ENCODE measurements at regions not wholly inside any gene's neighbourhood (a gene's known extent, or its start where the extent isn't known, plus 50 kb on each side); places are given as distances from the start of the nearest gene placed in this dataset.

GRCh38 chr12:32051511-32052211, 55.0 kb upstream of the BICD1 start (continued):
- no peak for TF ChIP-seq ZBTB11 (tag by site-specific recombination; conservative IDR thresholded peaks at IDR 0.05; ENCODE audit: low read depth)
- TF ChIP-seq ZNF280D (tag by site-specific recombination; IDR thresholded peaks at IDR 0.05) = no peak
- TF ChIP-seq MYNN (tag by site-specific recombination; IDR thresholded peaks at IDR 0.05; ENCODE audit: borderline replicate concordance) = no peak
- TF ChIP-seq TCF7L2 (IDR thresholded peaks at IDR 0.05; ENCODE audit: borderline replicate concordance, low read depth, low read length) = no peak
- no peak for TF ChIP-seq PRDM6 (tag by site-specific recombination; IDR thresholded peaks at IDR 0.05)
- no peak for TF ChIP-seq ZNF76 (tag by site-specific recombination; IDR thresholded peaks at IDR 0.05; ENCODE audit: borderline replicate concordance, low read depth)
- no peak for TF ChIP-seq ZNF350 (tag by site-specific recombination; IDR thresholded peaks at IDR 0.05)
- TF ChIP-seq ZNF488 (tag by site-specific recombination; IDR thresholded peaks at IDR 0.05) = no peak
- no peak for TF ChIP-seq ZNF221 (tag by site-specific recombination; IDR thresholded peaks at IDR 0.05; ENCODE audit: borderline replicate concordance)
- TF ChIP-seq PRDM1 (tag by site-specific recombination; IDR thresholded peaks at IDR 0.05) = no peak
- no peak for TF ChIP-seq HOXA7 (CRISPR knock-in tag; IDR thresholded peaks at IDR 0.05; ENCODE audit: borderline replicate concordance)
- TF ChIP-seq ZNF121 (tag by site-specific recombination; IDR thresholded peaks at IDR 0.05) = no peak
- no peak for TF ChIP-seq ZNF184 (tag by site-specific recombination; IDR thresholded peaks at IDR 0.05)
- TF ChIP-seq ZNF621 (tag by site-specific recombination; IDR thresholded peaks at IDR 0.05) = no peak
- no peak for TF ChIP-seq ZNF146 (tag by site-specific recombination; IDR thresholded peaks at IDR 0.05)
- no peak for TF ChIP-seq ZNF555 (tag by site-specific recombination; conservative IDR thresholded peaks at IDR 0.05)
- no peak for TF ChIP-seq ZNF214 (tag by site-specific recombination; IDR thresholded peaks at IDR 0.05; ENCODE audit: borderline replicate concordance)
- TF ChIP-seq ZBTB20 (tag by site-specific recombination; IDR thresholded peaks at IDR 0.05) = no peak
- peak; percentile 61; the same call in 1 of the 2 replicates for TF ChIP-seq ZSCAN30 (tag by site-specific recombination; IDR thresholded peaks at IDR 0.05)
- TF ChIP-seq ZSCAN16 (tag by site-specific recombination; IDR thresholded peaks at IDR 0.05) = no peak
- TF ChIP-seq ZNF843 (tag by site-specific recombination; IDR thresholded peaks at IDR 0.05) = no peak
- TF ChIP-seq ZNF830 (tag by site-specific recombination; IDR thresholded peaks at IDR 0.05; ENCODE audit: low read depth) = no peak
- TF ChIP-seq TRIM28 (IDR thresholded peaks at IDR 0.05; ENCODE audit: borderline replicate concordance, low read length) = 0 out of 2 replicates have a peak, but pooled peaks have one; percentile 5
- no peak for TF ChIP-seq MZF1 (tag by site-specific recombination; IDR thresholded peaks at IDR 0.05; ENCODE audit: borderline replicate concordance)
- TF ChIP-seq ATF2 (tag by site-specific recombination; IDR thresholded peaks at IDR 0.05; ENCODE audit: low read depth) = no peak
- peak; percentile 55 for TF ChIP-seq ZNF335 (tag by site-specific recombination; conservative IDR thresholded peaks at IDR 0.05)
- TF ChIP-seq ZNF366 (tag by site-specific recombination; conservative IDR thresholded peaks at IDR 0.05) = no peak; the same call in 1 of the 2 replicates
- TF ChIP-seq ZNF600 (tag by site-specific recombination; IDR thresholded peaks at IDR 0.05) = no peak; the same call in 1 of the 2 replicates
- TF ChIP-seq ZNF776 (tag by site-specific recombination; IDR thresholded peaks at IDR 0.05; ENCODE audit: borderline replicate concordance) = no peak
- no peak for TF ChIP-seq ZNF585B (tag by site-specific recombination; IDR thresholded peaks at IDR 0.05)
- no peak for TF ChIP-seq ZNF223 (tag by site-specific recombination; IDR thresholded peaks at IDR 0.05)

Measured in HEK293 (cell line).